A549 (cell line): ENCODE measurements at regions not wholly inside any gene's neighbourhood (a gene's known extent, or its start where the extent isn't known, plus 50 kb on each side); places are given as distances from the start of the nearest gene placed in this dataset.

ENCODE experiments used
- CHD2 ChIP-seq: fragments of 150-350 bp; IDR thresholded peaks from 2 replicates; pipeline ENCODE4 v1.6.1; 2014; ENCODE audit warnings: low read length; ENCODE audit not compliant: partially characterized antibody
- CTCF ChIP-seq: fragments of >200 bp; sonication (Bioruptor Twin); formaldehyde crosslinking; IDR thresholded peaks from 3 replicates; pipeline ENCODE4 v1.5.1; 2016
- EP300 ChIP-seq, 2 experiments: fragments of >200 bp; sonication (Bioruptor Twin); formaldehyde crosslinking; IDR thresholded peaks; 2 replicates in 1 of 2; 3 replicates in 1 of 2; pipeline ENCODE4 v1.6.1; 2016 to 2017
- POLR2A ChIP-seq: IDR thresholded peaks from 2 replicates; pipeline ENCODE4 v1.6.1; 2012; ENCODE audit warnings: mild to moderate bottlenecking, low read length
- RAD21 ChIP-seq, 2 experiments: fragments of >200 bp in 1 of 2; sonication (Bioruptor Twin) in 1 of 2; formaldehyde crosslinking in 1 of 2; IDR thresholded peaks in 1 of 2; conservative IDR thresholded peaks in 1 of 2; 2 replicates in 1 of 2; 3 replicates in 1 of 2; pipeline ENCODE4 v1.6.1; 2012 to 2018; ENCODE audit warnings: inconsistent platforms in 1 of 2

- TF ChIP-seq CHD2 (no peak), EP300 (IDR thresholded peaks at IDR 0.05) (no peak), CTCF (no peak), POLR2A (no peak), RAD21 (conservative IDR thresholded peaks at IDR 0.05 in 1 of 2, IDR thresholded peaks at IDR 0.05 in 1 of 2) (no peak)
Measured at GRCh38 chr7:96920064-96920463, 85.3 kb upstream of the DLX6 start.
